Activated CD4-positive, alpha-beta memory T cell treated with anti-CD3 and anti-CD28 coated beads for 36 hours (primary cell): ENCODE measurements at regions not wholly inside any gene's neighbourhood (a gene's known extent, or its start where the extent isn't known, plus 50 kb on each side); places are given as distances from the start of the nearest gene placed in this dataset.

Source experiments
- CTCF ChIA-PET: fragments of 350-600 bp; sonication (Branson Sonifier 250); formaldehyde crosslinking; loops from one replicate; lab custom pipeline; 2021; ENCODE audit warnings: antibody characterized with exemption, inconsistent platforms; lab: Charles Lee
- POLR2A ChIA-PET: fragments of 350-600 bp; sonication (Branson Sonifier 250); formaldehyde crosslinking; loops from one replicate; lab custom pipeline; 2021; ENCODE audit warnings: antibody characterized with exemption; lab: Charles Lee
- DNase-seq: peaks from one replicate; pipeline ENCODE4 v3.0.0-alpha.2; 2020
- H3K27ac Mint-ChIP-seq: one replicate; pipeline ENCODE4 v1.8.0; 2021; ENCODE audit warnings: mixed read lengths
- H3K27me3 Mint-ChIP-seq: one replicate; pipeline ENCODE4 v1.8.0; 2021; ENCODE audit warnings: mixed read lengths
- H3K36me3 Mint-ChIP-seq: one replicate; pipeline ENCODE4 v1.8.0; 2021; ENCODE audit warnings: mixed read lengths
- H3K4me1 Mint-ChIP-seq: one replicate; pipeline ENCODE4 v1.8.0; 2021; ENCODE audit warnings: low read depth, mixed read lengths
- H3K4me3 Mint-ChIP-seq: one replicate; pipeline ENCODE4 v1.8.0; 2021; ENCODE audit warnings: mild to moderate bottlenecking, mixed read lengths
- H3K9me3 Mint-ChIP-seq: one replicate; pipeline ENCODE4 v1.8.0; 2021; ENCODE audit warnings: mixed read lengths
- intact Hi-C: fragments of 100-400 bp; cut with micrococcal nuclease; formaldehyde crosslinking; loops from one replicate; pipeline ENCODE4 v1.15.1; 2023

DNA sequence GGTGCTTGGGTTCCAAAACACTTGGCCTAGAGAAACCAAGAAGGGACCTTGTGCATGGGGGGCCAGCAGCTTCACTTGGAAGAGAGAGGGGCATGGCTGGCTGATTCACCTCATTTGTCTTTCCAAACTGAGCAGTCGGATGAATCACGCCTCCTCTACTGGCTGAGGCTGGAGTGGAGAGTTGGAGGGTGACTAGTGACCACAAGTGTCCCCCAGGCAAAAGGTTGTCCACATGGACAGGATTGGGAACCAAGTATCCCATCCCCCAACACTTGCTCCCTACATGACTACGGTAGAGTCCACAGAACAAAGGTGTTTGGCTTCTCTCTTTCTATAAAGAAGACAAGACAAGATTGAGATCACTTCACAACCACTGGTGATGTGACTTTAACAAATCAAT is 875.6 kb downstream of the QKI start:
- intact Hi-C loops, result no loop called here
- ChIA-PET POLR2A (no interaction called here), CTCF (no interaction called here)
- no peak overlapping the region for H3K27ac Mint-ChIP-seq
- H3K9me3 Mint-ChIP-seq, result peaks cover 13% of the 10 kb centered on the region
- H3K36me3 Mint-ChIP-seq, result no peaks in the 10 kb centered on the region
- no peaks in the 10 kb centered on the region for H3K27me3 Mint-ChIP-seq
- no peaks in the 10 kb centered on the region for H3K4me1 Mint-ChIP-seq
- no peak overlapping the region for H3K4me3 Mint-ChIP-seq
- no peak for DNase-seq

GRCh38 chr6:164286011-164286410 is 871.5 kb downstream of the QKI start:
- Mint-ChIP-seq H3K4me3 (no peak overlapping the region), H3K27me3 (no peaks in the 10 kb centered on the region), H3K36me3 (no peaks in the 10 kb centered on the region), H3K9me3 (no peaks in the 10 kb centered on the region), H3K4me1 (no peaks in the 10 kb centered on the region), H3K27ac (no peak overlapping the region)
- DNase-seq, result no peak
- intact Hi-C loops, result no loop called here
- ChIA-PET POLR2A (no interaction called here), CTCF (no interaction called here)

GRCh38 chr6:164283574-164283973 is 869.1 kb downstream of the QKI start:
- no peak for DNase-seq
- Mint-ChIP-seq H3K36me3 (no peaks in the 10 kb centered on the region), H3K27ac (no peak overlapping the region), H3K4me1 (no peaks in the 10 kb centered on the region), H3K9me3 (no peaks in the 10 kb centered on the region), H3K4me3 (no peak overlapping the region), H3K27me3 (no peaks in the 10 kb centered on the region)
- ChIA-PET POLR2A (no interaction called here), CTCF (no interaction called here)
- intact Hi-C loops, result no loop called here

DNA sequence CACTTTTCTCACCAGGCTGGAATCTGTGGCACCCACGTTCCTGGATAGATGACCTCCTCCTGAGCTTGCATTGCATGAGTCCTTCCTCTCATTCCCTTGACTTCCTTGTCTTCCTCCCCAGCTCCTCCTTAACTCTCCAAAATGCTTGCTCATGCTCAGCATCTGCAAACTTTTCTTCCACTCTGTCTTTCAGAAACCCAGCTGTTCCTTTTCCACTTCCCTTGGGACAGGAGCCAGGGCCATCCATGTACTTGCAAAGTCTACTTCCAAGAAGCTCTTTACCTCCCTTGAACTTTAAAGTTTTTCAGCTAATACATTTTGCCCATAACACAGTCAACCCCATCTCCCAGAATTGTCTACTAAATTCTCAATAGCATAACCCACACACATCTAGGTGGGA is 861.7 kb downstream of the QKI start:
- CTCF ChIA-PET, result no interaction called here
- intact Hi-C loops, result no loop called here
- no peak overlapping the region for H3K27ac Mint-ChIP-seq

GRCh38 chr6:164275773-164276172 is 861.3 kb downstream of the QKI start:
- Mint-ChIP-seq H3K4me3 (no peak overlapping the region), H3K9me3 (peaks cover 4% of the 10 kb centered on the region), H3K27ac (no peak overlapping the region), H3K27me3 (no peaks in the 10 kb centered on the region), H3K4me1 (no peaks in the 10 kb centered on the region), H3K36me3 (no peaks in the 10 kb centered on the region)
- ChIA-PET CTCF (no interaction called here), POLR2A (no interaction called here)
- DNase-seq, result no peak
- intact Hi-C loops, result no loop called here

More for the DNA sequence above, 861.7 kb downstream of the QKI start:
- Mint-ChIP-seq H3K36me3 (no peaks in the 10 kb centered on the region), H3K4me3 (no peak overlapping the region), H3K9me3 (peaks cover 4% of the 10 kb centered on the region), H3K27me3 (no peaks in the 10 kb centered on the region), H3K4me1 (no peaks in the 10 kb centered on the region)
- no peak for DNase-seq
- POLR2A ChIA-PET, result no interaction called here

GRCh38 chr6:164274493-164274892 is 860.0 kb downstream of the QKI start:
- no peaks in the 10 kb centered on the region for H3K36me3 Mint-ChIP-seq
- no peaks in the 10 kb centered on the region for H3K4me1 Mint-ChIP-seq
- H3K27me3 Mint-ChIP-seq, result no peaks in the 10 kb centered on the region
- H3K4me3 Mint-ChIP-seq, result no peak overlapping the region
- POLR2A ChIA-PET, result no interaction called here
- CTCF ChIA-PET, result no interaction called here
- intact Hi-C loops, result no loop called here
- DNase-seq, result no peak
- peaks cover 6% of the 10 kb centered on the region for H3K9me3 Mint-ChIP-seq
- no peak overlapping the region for H3K27ac Mint-ChIP-seq

DNA sequence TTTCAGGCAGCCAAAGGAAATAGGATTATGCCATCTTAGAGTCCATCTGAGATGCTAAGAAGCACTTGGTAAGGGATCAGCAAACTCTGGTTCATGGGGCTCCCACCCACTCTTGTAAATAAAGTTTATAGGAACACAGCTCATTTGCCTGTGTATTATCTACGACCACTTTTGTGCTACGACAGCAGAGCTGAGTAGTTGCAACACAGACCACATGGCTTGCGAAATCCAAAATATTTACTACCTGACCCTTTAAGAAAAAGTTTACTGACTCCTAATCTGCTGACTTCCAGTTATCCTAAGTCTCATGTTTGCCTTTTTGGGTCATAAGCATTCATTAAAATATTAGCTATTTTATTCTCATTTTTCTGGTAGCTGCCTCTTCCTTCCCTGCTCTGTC is 859.0 kb downstream of the QKI start:
- intact Hi-C loops, result no loop called here
- POLR2A ChIA-PET, result no interaction called here
- H3K4me1 Mint-ChIP-seq, result no peaks in the 10 kb centered on the region
- CTCF ChIA-PET, result no interaction called here
- H3K27ac Mint-ChIP-seq, result no peak overlapping the region
- H3K36me3 Mint-ChIP-seq, result no peaks in the 10 kb centered on the region
- no peak overlapping the region for H3K4me3 Mint-ChIP-seq
- no peaks in the 10 kb centered on the region for H3K27me3 Mint-ChIP-seq
- H3K9me3 Mint-ChIP-seq, result peaks cover 6% of the 10 kb centered on the region
- no peak for DNase-seq

DNA sequence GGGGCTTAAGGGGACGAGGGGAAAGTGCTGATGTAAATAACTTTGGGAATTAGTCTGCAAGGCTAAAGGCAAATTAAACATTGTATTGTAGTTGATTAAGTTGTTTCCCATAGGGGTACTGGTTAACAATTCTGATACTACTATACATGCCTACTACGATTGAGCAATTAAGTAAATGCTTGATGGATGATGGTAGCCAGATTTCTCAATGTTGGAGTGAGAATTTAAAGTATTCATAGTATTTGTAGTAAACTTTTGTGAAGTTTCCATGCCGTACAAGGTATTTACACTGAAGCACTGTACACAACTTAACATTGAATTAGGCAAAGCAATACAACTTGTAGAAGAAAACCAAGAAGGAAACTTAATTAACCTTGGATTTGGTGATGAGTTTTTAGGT is 852.3 kb downstream of the QKI start:
- no peak overlapping the region for H3K27ac Mint-ChIP-seq
- H3K36me3 Mint-ChIP-seq, result no peaks in the 10 kb centered on the region
- POLR2A ChIA-PET, result no interaction called here
- intact Hi-C loops, result no loop called here
- peaks cover 2% of the 10 kb centered on the region for H3K9me3 Mint-ChIP-seq
- CTCF ChIA-PET, result no interaction called here
- DNase-seq, result no peak
- no peak overlapping the region for H3K4me3 Mint-ChIP-seq
- no peaks in the 10 kb centered on the region for H3K27me3 Mint-ChIP-seq
- no peaks in the 10 kb centered on the region for H3K4me1 Mint-ChIP-seq

DNA sequence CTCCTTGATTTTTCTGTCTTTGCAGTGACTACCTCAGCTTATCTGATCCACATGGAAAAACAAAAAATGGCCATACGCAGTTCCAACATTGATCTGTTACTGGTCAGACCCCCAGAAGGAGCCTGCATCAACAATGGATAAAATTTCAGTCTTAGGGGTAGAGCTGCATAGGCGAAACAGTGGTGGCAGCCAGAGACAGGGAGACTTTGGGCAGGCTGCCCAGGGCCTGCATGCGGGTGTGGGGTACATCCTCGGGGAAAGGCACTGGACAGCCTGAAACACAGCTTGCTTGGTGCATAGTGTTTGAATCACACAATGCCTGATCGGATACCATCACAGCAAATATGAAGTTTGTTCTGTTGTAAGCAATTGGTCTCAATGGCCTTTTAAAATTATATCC is 847.8 kb downstream of the QKI start:
- no peak for DNase-seq
- no peaks in the 10 kb centered on the region for H3K27me3 Mint-ChIP-seq
- H3K27ac Mint-ChIP-seq, result no peak overlapping the region
- intact Hi-C loops, result no loop called here
- H3K4me3 Mint-ChIP-seq, result no peak overlapping the region
- ChIA-PET CTCF (no interaction called here), POLR2A (no interaction called here)
- H3K4me1 Mint-ChIP-seq, result no peaks in the 10 kb centered on the region
- no peaks in the 10 kb centered on the region for H3K36me3 Mint-ChIP-seq
- peaks cover 3% of the 10 kb centered on the region for H3K9me3 Mint-ChIP-seq

GRCh38 chr6:164258421-164258820 is 843.9 kb downstream of the QKI start:
- Mint-ChIP-seq H3K9me3 (peaks cover 3% of the 10 kb centered on the region), H3K4me3 (no peak overlapping the region), H3K27me3 (no peaks in the 10 kb centered on the region), H3K36me3 (no peaks in the 10 kb centered on the region), H3K27ac (no peak overlapping the region), H3K4me1 (no peaks in the 10 kb centered on the region)
- intact Hi-C loops, result no loop called here
- no peak for DNase-seq
- POLR2A ChIA-PET, result no interaction called here
- CTCF ChIA-PET, result no interaction called here

DNA sequence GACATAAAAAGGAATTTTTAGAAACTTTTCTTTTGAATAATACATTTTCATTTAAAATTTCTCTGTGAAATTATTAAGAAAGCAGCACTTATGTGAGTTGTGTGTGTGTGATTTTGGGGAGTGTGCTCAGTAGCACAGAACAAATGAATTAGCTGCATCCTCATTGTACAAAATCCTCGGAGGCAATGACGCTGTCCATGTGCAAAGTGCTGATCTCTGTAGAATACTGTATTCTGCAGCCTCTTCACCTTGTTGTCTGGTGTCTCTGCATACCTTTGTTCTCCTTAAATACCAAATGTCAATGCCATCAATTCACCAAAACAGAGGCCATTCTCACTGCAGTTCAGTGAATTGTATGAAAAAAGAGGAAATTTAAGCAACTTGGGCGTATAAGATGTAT is 838.4 kb downstream of the QKI start:
- Mint-ChIP-seq H3K27me3 (no peaks in the 10 kb centered on the region), H3K27ac (no peak overlapping the region), H3K4me1 (no peaks in the 10 kb centered on the region), H3K36me3 (no peaks in the 10 kb centered on the region), H3K4me3 (no peak overlapping the region), H3K9me3 (no peaks in the 10 kb centered on the region)
- no peak for DNase-seq
- ChIA-PET CTCF (no interaction called here), POLR2A (no interaction called here)
- intact Hi-C loops, result no loop called here

GRCh38 chr6:164252291-164252690 is 837.8 kb downstream of the QKI start:
- H3K4me3 Mint-ChIP-seq, result no peak overlapping the region
- H3K27ac Mint-ChIP-seq, result no peak overlapping the region
- ChIA-PET POLR2A (no interaction called here), CTCF (no interaction called here)
- intact Hi-C loops, result no loop called here
- no peaks in the 10 kb centered on the region for H3K4me1 Mint-ChIP-seq
- H3K36me3 Mint-ChIP-seq, result no peaks in the 10 kb centered on the region
- no peak for DNase-seq
- H3K9me3 Mint-ChIP-seq, result no peaks in the 10 kb centered on the region
- no peaks in the 10 kb centered on the region for H3K27me3 Mint-ChIP-seq

DNA sequence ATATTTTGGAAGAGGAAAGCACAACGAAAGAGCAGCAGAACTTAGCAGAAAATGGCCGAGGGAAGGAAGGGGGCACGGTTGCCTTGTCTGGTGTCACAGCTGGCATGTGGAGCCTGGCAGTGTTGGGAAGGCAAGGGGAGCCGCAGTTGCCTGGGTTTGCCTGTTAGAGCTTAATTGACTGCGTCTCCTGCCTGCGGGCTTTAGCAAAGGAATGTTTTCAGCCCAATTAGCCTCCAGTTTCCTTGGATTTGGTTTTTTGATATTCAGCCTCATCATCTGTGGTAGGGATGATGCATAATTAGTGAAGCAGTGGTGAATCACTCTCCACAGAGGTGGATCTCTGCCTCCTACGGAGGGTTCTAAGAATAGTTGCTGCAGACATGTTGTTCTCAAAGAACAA is 832.6 kb downstream of the QKI start:
- POLR2A ChIA-PET, result no interaction called here
- no peaks in the 10 kb centered on the region for H3K4me1 Mint-ChIP-seq
- intact Hi-C loops, result no loop called here
- no peak overlapping the region for H3K4me3 Mint-ChIP-seq
- no peak overlapping the region for H3K27ac Mint-ChIP-seq
- no peaks in the 10 kb centered on the region for H3K27me3 Mint-ChIP-seq
- DNase-seq, result no peak
- H3K9me3 Mint-ChIP-seq, result peaks cover under 1% of the 10 kb centered on the region
- CTCF ChIA-PET, result no interaction called here
- H3K36me3 Mint-ChIP-seq, result no peaks in the 10 kb centered on the region

- peaks cover 3% of the 10 kb centered on the region for H3K9me3 Mint-ChIP-seq
- no peak for DNase-seq
- intact Hi-C loops, result no loop called here
- H3K36me3 Mint-ChIP-seq, result no peaks in the 10 kb centered on the region
- no peak overlapping the region for H3K4me3 Mint-ChIP-seq
- no peaks in the 10 kb centered on the region for H3K27me3 Mint-ChIP-seq
- H3K27ac Mint-ChIP-seq, result no peak overlapping the region
- ChIA-PET POLR2A (no interaction called here), CTCF (no interaction called here)
- no peaks in the 10 kb centered on the region for H3K4me1 Mint-ChIP-seq
Observed at GRCh38 chr6:164246082-164246481, 831.6 kb downstream of the QKI start.
